ENCODE measurements at regions not wholly inside any gene's neighbourhood (a gene's known extent, or its start where the extent isn't known, plus 50 kb on each side); places are given as distances from the start of the nearest gene placed in this dataset.

- Histone ChIP-seq H3K4me3 (ENCODE audit: insufficient read depth, low read depth, low read length) (no peak overlapping the region), H2BK15ac (ENCODE audit: low read depth, low read length) (peak overlapping the region; percentile 53; the same call in 2 of the 3 replicates), H3K4me2 (ENCODE audit: low read depth, low read length) (no peak overlapping the region), H3K4ac (ENCODE audit: low read depth, low read length) (peak overlapping the region; percentile 13; the same call in 1 of the 2 replicates), H2AK9ac (replicated peaks; ENCODE audit: low read depth, low read length, poor library complexity) (no peak overlapping the region), H4K5ac (ENCODE audit: low read depth, low read length) (peak overlapping the region; percentile 12; the same call in 1 of the 2 replicates), H3K27me3 (ENCODE audit: control insufficient read depth, insufficient read depth, low read length) (no peaks in the 10 kb centered on the region), H3K79me1 (ENCODE audit: low read depth in 1 of 2, low read length in 2 of 2) (no peaks in the 10 kb centered on the region), H3K4me1 (ENCODE audit: control insufficient read depth, insufficient read depth, low read length) (peaks cover 5% of the 10 kb centered on the region; the same call in 1 of the 2 replicates), H2AFZ (replicated peaks; ENCODE audit: low read length, poor library complexity) (no peak overlapping the region), H2BK20ac (ENCODE audit: low read depth, low read length) (peak overlapping the region; percentile 66), H3K36me3 (ENCODE audit: control insufficient read depth, insufficient read depth, low read length) (no peaks in the 10 kb centered on the region), H4K20me1 (ENCODE audit: insufficient read depth, low read length) (no peaks in the 10 kb centered on the region), H2BK5ac (ENCODE audit: low read depth, low read length, poor library complexity, severe bottlenecking) (no peak overlapping the region), H3K14ac (replicated peaks; ENCODE audit: low read depth, low read length) (0 out of 2 replicates have a peak overlapping the region, but pooled peaks have one; percentile 58), H3K9me3 (ENCODE audit: control insufficient read depth, insufficient read depth, low read length) (no peaks in the 10 kb centered on the region), H3K27ac (ENCODE audit: insufficient read depth, low read length) (no peak overlapping the region), H3K9ac (ENCODE audit: low read depth, low read length) (no peak overlapping the region), H4K8ac (ENCODE audit: low read depth in 2 of 2, low read length in 2 of 2) (no peak overlapping the region), H3K18ac (ENCODE audit: low read depth, low read length) (peak overlapping the region; percentile 43; the same call in 1 of the 2 replicates), H4K91ac (ENCODE audit: insufficient read depth, low read depth, low read length) (no peak overlapping the region), H3K23ac (ENCODE audit: low read depth, low read length) (no peak overlapping the region), H2AK5ac (ENCODE audit: low read depth, low read length) (no peak overlapping the region), H2BK120ac (ENCODE audit: low read depth, low read length) (peak overlapping the region; percentile 37; the same call in 1 of the 2 replicates), H3K9me1 (ENCODE audit: insufficient read depth, low read length) (peaks cover 7% of the 10 kb centered on the region), H3K56ac (ENCODE audit: extremely low read depth, insufficient read depth, low read length) (no peak overlapping the region)
- ATAC-seq (ENCODE audit: low read depth) (no peak), DNase-seq (no peak)
- CTCF ChIA-PET, result no interaction called here
- intact Hi-C loops (cut with micrococcal nuclease) (no loop called here), in situ Hi-C loops (cut with MboI; ENCODE audit: low sequenced_read_pairs) (no loop called here), dilution Hi-C loops (cut with HindIII; ENCODE audit: low sequenced_read_pairs, unreplicated experiment) (no loop called here)
- no TSS peak for BruUV-seq (replicated peaks)
- POLR2A ChIA-PET (ENCODE audit: unreplicated experiment), result no interaction called here
- TF ChIP-seq SMC3 (IDR thresholded peaks at IDR 0.05; ENCODE audit: low read depth, low read length) (no peak), RFX5 (IDR thresholded peaks at IDR 0.05; ENCODE audit: low read depth, low read length) (no peak), RCOR1 (IDR thresholded peaks at IDR 0.05; ENCODE audit: insufficient replicate concordance, low read length) (no peak)
- WGBS, 2 experiments (ENCODE audit: extremely low coverage in 2 of 2, insufficient read length in 1 of 2), result no CpG with 5 or more reads among the region's 3 CpGs
These were observed 174.1 kb upstream of the BET1 start for GRCh38 chr7:94178230-94178629.

Measured in IMR-90 (cell line).